Fibroblast of pulmonary artery (primary cell): ENCODE measurements at regions not wholly inside any gene's neighbourhood (a gene's known extent, or its start where the extent isn't known, plus 50 kb on each side); places are given as distances from the start of the nearest gene placed in this dataset.
"Not testable (repeated sequence)": the region's sequence is repeated elsewhere in the genome, so short reads cannot be mapped to it uniquely, and the experiment has no call there.

Experiments used
- DNase-seq: peaks from one replicate; pipeline ENCODE4 v3.0.0-alpha.2; 2010; ENCODE audit warnings: low read depth
- H3K4me3 ChIP-seq: replicated peaks from 2 replicates; pipeline ENCODE4 v1.5.1; 2011; ENCODE audit warnings: low read depth, mild to moderate bottlenecking, control low read depth, low read length, moderate library complexity

- DNase-seq: peak; percentile 25
- H3K4me3 ChIP-seq: not testable (repeated sequence)
Observed at GRCh38 chr9:66601472-66601871, 299.1 kb upstream of the ZNF658 start.

- H3K4me3 ChIP-seq, DNase-seq: not testable (repeated sequence)
Observed at GRCh38 chr9:66631521-66632046, 268.9 kb upstream of the ZNF658 start.

- not testable (repeated sequence) for DNase-seq
Observed at GRCh38 chr9:66647675-66648074, 252.8 kb upstream of the ZNF658 start.

GRCh38 chr9:66690242-66690641, 210.3 kb upstream of the ZNF658 start:
- not testable (repeated sequence) for DNase-seq, H3K4me3 ChIP-seq

More at GRCh38 chr9:66647675-66648074, 252.8 kb upstream of the ZNF658 start:
- H3K4me3 ChIP-seq: not testable (repeated sequence)

GRCh38 chr9:66695561-66696240, 204.8 kb upstream of the ZNF658 start:
- not testable (repeated sequence) for H3K4me3 ChIP-seq, DNase-seq

- not testable (repeated sequence) for DNase-seq, H3K4me3 ChIP-seq
Observed at GRCh38 chr9:66697343-66698065, 203.0 kb upstream of the ZNF658 start.

GRCh38 chr9:66698066-66698455, 202.5 kb upstream of the ZNF658 start:
- H3K4me3 ChIP-seq, DNase-seq: not testable (repeated sequence)

GRCh38 chr9:66701411-66702377, 198.8 kb upstream of the ZNF658 start:
- not testable (repeated sequence) for DNase-seq, H3K4me3 ChIP-seq

- not testable (repeated sequence) for DNase-seq, H3K4me3 ChIP-seq
Observed at GRCh38 chr9:66711553-66711952, 189.0 kb upstream of the ZNF658 start.

- not testable (repeated sequence) for H3K4me3 ChIP-seq, DNase-seq
Observed at GRCh38 chr9:66712870-66713269, 187.7 kb upstream of the ZNF658 start.

- DNase-seq, H3K4me3 ChIP-seq: not testable (repeated sequence)
Observed at GRCh38 chr9:66713552-66713951, 187.0 kb upstream of the ZNF658 start.

- not testable (repeated sequence) for H3K4me3 ChIP-seq, DNase-seq
Observed at GRCh38 chr9:66720845-66721244, 179.7 kb upstream of the ZNF658 start.

- H3K4me3 ChIP-seq, DNase-seq: not testable (repeated sequence)
Observed at GRCh38 chr9:66727540-66727939, 173.0 kb upstream of the ZNF658 start.

GRCh38 chr9:66736686-66737085, 163.8 kb upstream of the ZNF658 start:
- DNase-seq, H3K4me3 ChIP-seq: not testable (repeated sequence)

GRCh38 chr9:66738418-66738817, 162.1 kb upstream of the ZNF658 start:
- not testable (repeated sequence) for DNase-seq, H3K4me3 ChIP-seq

GRCh38 chr9:66740136-66740535, 160.4 kb upstream of the ZNF658 start:
- not testable (repeated sequence) for H3K4me3 ChIP-seq, DNase-seq

- DNase-seq, H3K4me3 ChIP-seq: not testable (repeated sequence)
Observed at GRCh38 chr9:66745846-66746245, 154.7 kb upstream of the ZNF658 start.

GRCh38 chr9:66752324-66752923, 148.1 kb upstream of the ZNF658 start:
- H3K4me3 ChIP-seq: not testable (repeated sequence)

More at GRCh38 chr9:66752324-66752923, 148.1 kb upstream of the ZNF658 start:
- DNase-seq: not testable (repeated sequence)
